ENCODE measurements at regions not wholly inside any gene's neighbourhood (a gene's known extent, or its start where the extent isn't known, plus 50 kb on each side); places are given as distances from the start of the nearest gene placed in this dataset.
A peak's percentile ranks its signal among the peaks of the same experiment; 100 is the strongest.
"Not testable (repeated sequence)": the region's sequence is repeated elsewhere in the genome, so short reads cannot be mapped to it uniquely, and the experiment has no call there.

DNA sequence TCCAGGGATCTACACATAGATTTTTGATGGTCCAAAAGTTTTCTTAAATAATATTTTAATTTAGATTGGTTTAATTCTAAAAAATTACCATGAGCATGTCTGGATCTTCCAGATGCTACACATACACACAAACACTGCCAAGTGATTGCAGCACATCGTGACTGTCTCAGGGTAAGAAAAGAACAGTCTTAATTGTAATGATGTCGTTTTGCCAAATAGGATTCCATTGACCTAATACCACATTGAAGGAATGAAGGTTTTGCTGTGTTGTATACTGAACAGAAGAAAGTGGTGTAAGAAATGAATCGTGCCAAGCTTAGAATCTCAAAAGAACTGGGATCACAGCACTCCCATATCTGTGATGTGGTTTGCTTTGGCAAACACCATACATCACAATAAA is 633.3 kb upstream of the CAMK1G start:
- DNase-seq (ENCODE audit: low spot score), result no peak

DNA sequence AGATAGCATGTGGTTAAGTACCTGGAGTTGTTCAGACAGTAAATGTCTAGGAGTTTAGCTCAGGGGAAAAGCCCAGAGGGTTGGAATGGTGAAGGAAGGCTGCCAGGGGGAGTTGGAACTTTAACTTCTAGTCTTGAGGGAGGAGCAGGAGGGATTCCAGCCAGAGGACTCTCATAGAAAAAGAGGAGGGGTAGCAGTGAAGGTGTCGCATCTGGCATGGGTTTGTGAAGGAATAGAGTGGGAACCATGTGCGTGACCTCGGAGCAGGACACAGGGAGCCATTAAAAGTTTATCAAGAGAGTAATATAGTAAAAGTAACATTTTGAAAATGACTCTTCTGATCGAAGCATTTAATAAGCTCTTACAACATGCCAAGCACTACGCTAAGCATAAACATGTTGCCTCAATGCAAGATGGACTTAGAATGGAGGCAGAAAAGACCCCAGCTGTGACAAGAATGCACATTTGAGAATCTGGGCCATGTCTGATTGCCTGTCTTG is 632.4 kb upstream of the CAMK1G start:
- DNase-seq (ENCODE audit: low spot score), result no peak

DNA sequence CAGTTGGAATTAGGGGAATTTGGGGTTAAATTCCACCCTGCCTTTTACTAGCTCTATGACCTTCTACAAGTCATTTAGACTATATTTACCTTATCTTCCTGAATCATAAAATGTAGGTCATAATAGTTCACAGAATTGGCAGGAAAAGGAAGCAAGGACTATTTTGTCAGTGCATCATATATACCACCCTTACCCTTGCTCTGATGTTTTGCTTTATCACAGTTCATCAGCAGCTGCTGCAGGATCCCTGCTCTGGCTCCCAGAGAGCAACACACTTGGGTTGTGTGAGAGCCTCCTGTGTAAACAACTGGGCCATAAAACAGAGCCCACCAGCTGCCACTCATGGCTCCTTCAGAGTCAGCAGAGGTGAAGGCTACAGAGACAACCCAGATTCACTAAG is 631.6 kb upstream of the CAMK1G start:
- DNase-seq (ENCODE audit: low spot score), result no peak

DNA sequence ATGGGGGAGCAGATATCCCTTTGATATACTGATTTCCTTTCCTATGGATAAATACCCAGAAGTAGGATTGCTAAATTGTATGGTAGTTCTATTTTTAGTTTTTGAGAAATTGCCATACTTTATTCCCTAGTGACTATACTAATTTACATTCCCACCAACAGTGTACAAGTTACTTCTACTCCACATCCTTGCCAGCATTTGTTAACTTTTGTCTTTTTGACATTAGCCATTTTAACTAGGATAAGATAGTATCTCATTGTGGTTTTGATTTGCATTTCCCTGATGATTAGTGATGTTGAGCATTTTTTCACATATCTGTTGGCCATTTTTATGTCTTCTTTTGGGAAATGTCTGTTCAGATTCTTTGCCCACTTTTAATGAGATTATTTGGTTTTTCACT is 620.6 kb upstream of the CAMK1G start:
- DNase-seq (ENCODE audit: low spot score), result no peak

DNA sequence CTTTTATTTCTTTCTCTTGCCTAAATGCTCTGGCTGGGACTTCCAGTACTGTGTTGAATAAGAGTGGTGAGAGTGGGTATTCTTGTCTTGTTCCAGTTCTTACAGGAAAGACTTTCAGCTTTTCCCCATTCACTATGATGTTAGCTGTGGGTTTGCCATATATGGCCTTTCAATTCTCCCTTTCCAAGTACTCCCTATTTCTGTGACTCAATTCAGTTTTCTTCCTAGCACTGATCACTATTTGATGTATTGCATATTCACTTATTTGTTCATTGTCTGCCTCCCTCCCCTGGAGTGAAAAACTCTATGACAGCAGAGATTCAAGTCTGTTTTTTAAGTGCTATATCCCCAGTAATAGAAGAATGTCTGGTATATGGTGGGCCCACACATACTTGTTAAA is 618.2 kb upstream of the CAMK1G start:
- no peak for DNase-seq (ENCODE audit: low spot score)

DNA sequence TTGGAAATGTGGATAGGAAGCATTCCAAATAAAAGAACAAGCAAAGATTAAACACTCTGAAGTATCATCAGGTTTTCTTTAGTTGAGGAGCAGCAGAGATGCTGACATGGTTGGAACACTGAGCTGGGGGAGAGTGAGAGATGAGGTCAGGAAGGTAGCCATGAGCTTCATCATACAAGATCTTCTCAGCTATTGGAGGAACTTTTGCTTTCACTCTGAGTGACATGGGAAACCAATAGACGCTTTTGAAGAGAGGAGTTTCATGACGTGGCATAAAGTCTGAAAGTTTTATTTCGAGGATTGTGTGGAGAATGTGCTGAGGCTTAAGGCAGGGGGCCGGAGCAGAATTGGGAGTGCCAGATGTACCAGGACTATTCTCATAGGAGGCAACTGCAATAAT is 616.2 kb upstream of the CAMK1G start:
- DNase-seq (ENCODE audit: low spot score), result no peak

DNA sequence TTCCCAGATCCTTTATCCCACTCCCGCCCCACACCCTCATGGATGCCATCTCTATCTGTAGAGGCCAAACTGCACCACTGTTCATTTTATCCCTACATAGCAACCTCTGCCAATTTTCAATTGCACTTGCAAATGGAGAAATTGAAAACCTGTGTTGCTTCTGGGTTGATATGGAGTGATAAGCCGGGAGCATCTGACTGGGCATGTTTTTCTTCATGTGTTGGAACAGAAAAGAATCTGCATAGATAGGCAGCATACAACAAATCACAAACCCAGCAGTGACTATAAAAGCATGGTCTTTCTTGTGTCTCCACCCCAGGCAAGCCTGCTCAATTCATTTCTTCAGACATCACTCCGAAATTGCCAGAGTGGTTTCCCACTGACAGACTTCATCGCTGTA is 608.8 kb upstream of the CAMK1G start:
- no peak for DNase-seq (ENCODE audit: low spot score)

DNA sequence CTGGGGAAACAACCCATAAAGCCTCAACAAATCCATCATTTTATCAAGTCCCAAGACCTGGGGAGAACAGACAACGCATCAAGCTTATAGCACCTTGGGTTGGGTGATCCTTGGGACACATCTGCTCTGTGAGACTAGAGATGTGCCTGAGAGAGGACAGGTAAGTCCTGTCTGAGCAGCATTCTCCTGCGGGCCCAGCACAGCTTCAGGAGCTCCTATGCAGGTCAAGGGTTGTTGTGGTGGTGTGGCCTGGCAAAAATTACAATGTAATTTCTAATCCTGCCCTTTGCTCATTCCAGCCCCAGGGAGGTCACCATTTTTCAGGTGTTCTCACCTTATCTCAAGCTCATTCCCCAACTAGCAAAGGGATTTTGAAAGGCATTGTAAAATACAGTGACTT is 608.1 kb upstream of the CAMK1G start:
- DNase-seq (ENCODE audit: low spot score), result no peak

DNA sequence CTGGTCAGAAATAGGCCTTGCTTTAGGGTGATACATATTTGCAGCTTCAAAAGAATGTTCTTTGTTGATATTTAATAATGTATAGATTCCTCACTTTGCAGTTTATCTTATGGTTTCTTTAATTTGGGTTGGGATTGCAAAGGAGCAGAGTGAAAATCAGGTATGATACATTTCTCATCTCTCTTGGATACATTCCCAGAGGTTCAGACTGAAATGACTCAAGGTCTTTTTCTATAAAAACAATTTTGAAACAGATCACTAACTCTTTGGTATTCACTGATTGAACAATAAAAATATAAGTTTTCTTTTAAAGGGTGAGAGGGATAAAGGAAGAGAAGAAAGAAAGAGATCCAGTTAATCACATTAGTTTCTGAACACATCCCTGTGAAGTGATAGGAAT is 606.5 kb upstream of the CAMK1G start:
- no peak for DNase-seq (ENCODE audit: low spot score)

DNA sequence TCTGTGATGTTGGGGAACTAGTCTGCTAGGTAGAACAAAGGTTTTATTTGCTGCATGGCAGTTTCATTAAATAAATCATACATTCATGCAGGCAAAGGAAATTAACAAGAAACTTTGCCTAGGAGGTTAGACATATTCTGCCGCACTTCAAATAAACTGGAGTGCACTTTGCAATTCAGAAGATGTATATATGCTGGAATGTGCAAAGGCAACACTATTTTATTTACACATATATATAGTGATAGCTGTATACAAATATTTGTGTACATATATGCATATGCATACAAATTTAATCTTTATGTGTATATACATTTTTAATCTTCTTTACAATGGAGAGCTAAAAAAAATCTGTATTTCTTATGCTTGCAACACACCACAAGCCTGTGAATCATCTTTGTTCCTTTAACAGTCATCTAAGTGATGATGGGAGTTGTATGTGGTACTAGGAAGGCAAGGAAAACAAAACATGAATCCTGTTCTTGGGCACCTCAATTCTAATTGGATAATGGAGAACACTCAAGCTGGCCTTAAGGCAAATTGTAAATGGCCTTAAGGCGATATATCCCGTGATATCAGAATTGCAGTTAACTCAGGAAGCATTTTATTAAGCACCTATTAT is 605.8 kb upstream of the CAMK1G start:
- no peak for DNase-seq (ENCODE audit: low spot score)

DNA sequence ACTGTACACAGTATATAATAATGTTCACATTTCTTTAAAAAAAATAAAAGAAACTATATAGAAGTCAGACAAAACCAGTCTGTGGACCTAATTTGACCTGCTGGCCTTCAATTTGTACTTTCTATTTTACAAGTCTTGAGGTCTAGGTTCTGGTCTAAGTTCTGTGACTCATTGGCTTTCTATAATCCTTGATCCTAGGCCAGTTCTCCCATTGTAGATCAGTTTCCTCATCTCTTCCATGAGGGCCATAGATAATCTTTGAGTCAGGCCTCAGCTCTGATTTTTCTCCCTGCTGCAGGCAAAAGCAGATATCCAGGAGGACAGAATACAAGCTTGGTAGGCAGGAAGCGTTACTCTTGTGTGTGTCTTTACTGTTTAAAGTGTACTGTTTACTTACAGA is 603.7 kb upstream of the CAMK1G start:
- DNase-seq (ENCODE audit: low spot score), result no peak

DNA sequence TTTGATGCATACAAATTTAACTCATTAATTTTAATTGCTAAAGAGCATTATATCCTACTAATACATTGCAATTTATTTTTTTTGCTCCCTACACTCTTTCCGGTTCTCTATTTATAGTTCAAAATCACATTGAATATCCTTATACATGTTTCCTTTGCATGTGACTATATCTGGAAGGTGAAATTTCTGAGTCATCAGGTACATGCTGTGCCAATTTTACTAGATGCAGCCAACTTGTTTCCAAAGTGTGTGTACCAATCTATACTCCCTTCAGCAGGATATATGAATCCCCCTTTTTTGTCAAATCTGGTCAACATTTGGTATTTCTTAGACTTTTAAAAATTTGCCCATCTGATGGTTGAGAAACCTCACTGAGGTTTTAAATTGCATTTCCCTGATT is 602.9 kb upstream of the CAMK1G start:
- DNase-seq (ENCODE audit: low spot score), result no peak

DNA sequence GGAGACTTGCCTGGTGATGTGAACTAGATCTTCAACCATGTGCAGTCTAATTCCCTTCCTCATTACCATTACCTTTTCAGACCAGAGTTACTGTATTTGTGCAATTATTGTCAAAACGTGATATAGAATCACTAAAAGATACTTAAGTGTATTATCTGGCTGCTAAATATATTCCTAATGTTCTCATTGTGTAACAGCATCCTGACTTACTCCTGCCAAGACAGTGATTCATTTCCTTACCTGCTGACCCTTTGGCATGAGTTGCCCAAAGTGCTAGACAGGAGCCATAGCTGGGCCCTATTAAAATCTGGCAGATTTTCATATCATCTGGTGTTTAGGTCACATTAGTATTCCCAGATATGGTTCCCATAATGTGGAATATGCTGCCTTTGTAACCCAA is 598.3 kb upstream of the CAMK1G start:
- no peak for DNase-seq (ENCODE audit: low spot score)

DNA sequence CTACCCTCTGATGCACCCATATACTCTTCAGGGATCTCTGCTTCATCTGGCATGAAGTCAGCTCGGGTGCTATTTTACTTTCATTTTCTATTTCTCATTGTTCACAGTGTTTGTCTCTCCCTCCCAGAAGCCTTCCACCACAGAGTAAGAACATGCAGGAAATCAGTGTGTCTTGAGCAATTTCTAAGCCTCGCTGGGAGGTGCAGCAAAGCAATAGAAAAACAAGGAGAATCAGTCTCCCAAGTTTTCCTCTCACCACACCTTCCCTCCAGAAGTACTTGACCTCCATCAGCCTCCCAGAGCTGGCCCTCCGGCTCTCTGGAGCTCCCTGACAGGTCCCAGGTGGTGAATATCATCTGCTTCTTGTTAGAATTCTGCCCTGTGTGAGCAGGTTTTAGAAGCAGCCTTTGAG is 594.7 kb upstream of the CAMK1G start:
- DNase-seq (ENCODE audit: low spot score), result peak; percentile 22

DNA sequence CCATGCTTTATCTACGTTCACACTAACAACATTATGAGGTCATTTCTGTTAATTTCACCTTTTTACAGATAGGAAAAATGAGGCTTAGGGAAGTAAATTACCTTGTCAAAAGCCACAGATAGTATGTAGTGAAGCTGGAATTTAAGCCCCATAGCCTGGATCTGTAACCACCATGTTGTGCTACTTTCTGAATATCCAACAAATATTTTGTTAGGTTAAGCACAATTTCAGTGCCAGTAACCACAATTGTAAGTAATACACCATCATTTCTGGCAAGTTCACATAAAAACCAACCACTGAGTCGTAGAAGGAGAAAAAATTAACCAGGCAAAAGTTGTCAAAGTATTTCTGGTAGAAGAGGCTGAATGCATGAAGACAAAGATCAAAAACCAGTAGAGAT is 593.1 kb upstream of the CAMK1G start:
- no peak for DNase-seq (ENCODE audit: low spot score)

DNA sequence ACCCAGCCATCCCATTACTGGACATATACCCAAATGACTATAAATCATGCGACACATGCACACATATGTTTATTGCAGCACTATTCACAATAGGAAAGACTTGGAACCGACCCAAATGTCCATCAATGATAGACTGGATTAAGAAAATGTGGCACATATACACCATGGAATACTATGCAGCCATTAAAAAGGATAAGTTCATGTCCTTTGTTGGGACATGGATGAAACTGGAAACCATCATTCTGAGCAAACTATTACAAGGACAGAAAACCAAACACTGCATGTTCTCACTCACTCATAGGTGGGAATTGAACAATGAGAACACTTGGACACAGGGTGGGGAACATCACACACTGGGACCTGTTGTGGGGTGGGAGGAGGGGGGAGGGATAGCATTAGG is 586.5 kb upstream of the CAMK1G start:
- not testable (repeated sequence) for DNase-seq (ENCODE audit: low spot score)

DNA sequence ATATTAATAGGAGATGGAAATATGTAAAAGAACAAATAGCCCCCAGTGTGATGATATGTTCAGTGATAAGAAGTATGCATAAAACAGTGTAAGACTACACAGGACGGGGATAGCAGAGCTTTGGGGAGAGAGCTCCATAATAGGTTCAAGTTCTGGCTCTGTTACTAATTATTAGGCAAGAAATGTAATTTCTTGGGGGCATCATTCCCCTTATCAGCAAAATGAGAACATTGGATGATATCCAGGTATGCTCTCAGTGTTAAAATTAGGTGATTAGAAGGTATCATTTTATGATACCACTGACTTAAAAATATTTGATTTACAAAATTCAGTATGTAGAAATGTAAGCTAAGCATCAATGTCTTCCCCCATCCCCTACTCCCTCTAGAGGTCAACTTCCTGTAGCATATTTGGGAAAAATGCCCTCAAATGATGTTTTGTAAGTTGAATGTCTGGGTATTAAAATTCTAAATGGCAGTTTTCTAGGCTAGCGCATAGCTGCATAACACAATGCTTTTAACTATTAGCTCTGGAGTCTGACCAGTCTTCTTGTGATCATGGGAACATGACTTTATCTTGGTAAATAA is 585.7 kb upstream of the CAMK1G start:
- no peak for DNase-seq (ENCODE audit: low spot score)

DNA sequence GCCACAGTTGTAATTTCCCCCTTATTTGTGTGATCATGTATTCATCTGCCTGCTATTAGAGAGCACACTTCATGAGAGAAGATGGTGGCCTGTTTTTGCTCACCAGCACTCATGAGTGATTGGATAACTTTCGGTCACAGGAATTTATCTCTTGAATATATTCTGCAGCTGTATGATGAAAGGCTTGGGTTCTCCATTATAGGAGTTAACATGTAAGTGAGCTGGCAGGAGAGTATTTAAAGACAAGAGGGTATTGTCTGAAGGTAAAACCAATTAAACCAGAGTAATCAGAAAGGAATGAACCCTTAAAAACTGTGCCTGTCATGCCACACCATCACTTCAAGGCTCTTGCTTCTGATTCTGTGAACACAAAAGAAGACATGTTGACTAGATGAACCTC is 574.9 kb upstream of the CAMK1G start:
- DNase-seq (ENCODE audit: low spot score), result no peak

DNA sequence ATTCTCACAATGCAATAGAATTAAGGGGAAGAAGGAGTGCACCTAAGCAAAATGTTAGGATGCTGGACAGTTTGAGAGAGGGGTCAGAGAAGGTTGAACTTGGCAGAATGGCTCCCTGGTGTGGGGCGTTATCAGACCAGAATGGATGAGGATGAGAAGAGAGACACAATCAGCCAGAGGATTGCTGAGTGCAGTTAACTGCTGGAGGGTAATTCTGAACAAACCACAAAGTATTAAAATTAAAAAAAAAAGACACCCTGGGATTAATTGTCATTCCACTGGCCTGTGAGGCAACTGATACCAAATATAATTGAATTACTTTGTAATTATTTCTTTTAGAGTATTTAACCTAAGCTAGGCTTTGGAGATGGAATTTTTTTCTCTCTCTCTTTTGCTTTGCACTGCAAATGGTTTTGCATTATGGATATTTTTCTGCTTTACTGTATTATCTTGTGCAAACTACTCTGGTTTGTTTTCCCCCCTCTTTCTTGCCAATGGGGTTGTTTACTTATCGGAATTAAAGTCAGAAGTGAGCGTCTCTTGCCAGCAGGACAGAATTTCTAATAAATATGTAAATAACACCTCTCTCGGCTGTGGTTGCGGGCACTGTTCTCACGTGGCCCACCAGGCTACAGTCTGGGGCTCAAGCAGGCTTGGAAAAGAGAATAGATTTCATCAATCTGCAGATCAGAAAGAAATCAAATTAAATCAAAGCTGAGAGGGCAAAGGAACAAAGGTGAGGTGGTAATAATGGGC is 572.9 kb upstream of the CAMK1G start:
- DNase-seq (ENCODE audit: low spot score), result no peak

DNA sequence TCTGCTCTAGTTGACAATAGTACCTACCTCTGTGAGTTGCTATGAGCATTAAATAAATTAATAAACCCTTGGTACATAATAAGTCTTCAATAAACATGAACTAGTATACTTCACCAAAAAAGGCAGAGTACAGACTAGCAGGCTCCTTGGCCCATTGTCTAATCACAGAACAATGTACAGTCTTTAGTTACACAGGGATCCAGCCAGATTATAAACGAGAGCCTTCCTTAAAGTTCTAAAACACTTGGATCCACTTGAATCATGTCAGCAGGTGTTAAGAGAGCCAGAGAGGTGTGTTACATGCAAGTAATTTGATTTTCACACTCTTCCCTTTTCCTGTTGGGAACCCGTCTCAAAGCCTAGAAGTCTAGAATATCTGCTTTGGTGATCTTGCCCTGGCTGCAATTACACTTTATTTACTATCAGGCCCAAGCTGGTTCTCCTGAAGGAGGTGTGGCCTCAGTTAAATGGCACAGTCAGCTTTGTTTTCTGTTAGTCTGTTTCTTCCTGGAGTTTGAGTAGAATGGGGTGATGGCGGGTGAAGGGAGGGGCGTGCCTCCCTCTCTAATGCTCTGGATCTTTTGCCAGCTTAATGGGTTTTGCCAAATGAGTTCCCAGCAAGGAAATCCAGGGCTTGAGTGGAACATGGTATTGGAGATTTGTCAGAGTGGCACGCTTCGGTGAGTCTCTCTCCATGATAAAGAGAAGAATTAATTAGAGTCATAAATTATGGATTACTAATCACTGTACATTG is 570.9 kb upstream of the CAMK1G start:
- no peak for DNase-seq (ENCODE audit: low spot score)

DNA sequence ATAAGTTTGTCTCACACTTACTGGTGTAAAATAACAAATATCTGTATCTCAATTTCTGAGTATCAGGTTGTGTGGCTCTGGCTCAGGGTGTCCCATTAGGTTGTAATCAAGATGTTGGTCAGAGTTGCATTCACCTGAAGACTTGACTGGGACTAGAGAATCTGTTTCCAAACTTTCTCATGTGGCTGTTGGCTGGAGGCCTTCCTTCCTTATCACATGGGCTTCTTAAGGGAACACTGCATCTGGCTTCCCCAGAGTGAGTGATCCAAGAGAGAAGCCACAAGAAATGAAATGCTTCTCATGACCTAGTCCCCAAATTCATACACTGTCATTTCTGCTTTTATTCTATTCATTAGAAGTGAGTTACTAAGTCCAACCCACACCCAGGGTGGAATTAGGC is 568.4 kb upstream of the CAMK1G start:
- DNase-seq (ENCODE audit: low spot score), result no peak

DNA sequence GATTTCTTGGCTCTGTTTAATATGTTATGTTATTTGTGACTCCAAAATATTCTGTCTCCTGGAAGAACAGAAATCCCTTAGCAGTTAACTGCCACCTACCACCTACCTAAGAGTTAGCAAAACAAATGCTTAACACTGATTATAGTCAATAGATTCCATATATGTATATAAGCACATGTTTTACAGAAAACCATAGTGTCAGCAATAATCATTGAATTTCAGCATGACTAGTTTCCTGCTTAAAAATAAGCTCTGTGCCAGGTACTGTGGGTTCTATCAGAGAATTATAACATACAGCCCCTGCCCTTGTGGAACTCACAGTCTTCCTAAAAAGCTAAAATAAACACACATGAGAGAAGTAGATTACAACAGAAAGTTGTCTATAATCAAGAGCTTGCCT is 561.9 kb upstream of the CAMK1G start:
- DNase-seq (ENCODE audit: low spot score), result no peak

DNA sequence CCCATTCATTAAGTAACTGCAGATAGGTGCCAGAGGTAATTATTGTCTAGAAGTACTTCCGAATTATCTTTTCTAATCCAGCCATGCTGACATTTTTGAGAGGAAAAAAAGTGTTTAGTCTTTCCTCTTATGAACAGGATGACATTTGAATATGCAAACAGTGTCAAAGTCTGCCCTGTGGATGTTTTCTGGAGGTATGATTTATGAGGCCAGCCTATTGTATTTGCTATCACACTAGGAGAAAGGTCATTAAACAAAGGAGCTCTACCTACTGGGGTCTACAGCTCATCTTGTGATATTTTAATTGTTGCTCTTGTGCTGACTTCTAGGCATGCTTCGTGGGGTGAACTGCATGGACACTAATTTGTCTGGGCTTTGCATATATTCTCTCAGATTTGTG is 559.7 kb upstream of the CAMK1G start:
- DNase-seq (ENCODE audit: low spot score), result no peak

All from CD4-positive, alpha-beta T cell treated with Interleukin-15 for 4 hours (primary cell).